GM21447 (cell line): ENCODE measurements at regions not wholly inside any gene's neighbourhood (a gene's known extent, or its start where the extent isn't known, plus 50 kb on each side); places are given as distances from the start of the nearest gene placed in this dataset.
"Not testable (repeated sequence)": the region's sequence is repeated elsewhere in the genome, so short reads cannot be mapped to it uniquely, and the experiment has no call there.

Experiments used
- ATAC-seq: cut with Tn5 transposase; IDR thresholded peaks from one replicate; pipeline ENCODE4 v1.9.1; 2021; ENCODE audit not compliant: unreplicated experiment

- ATAC-seq: no peak
Measured at GRCh38 chr10:3661271-3661670, 123.7 kb downstream of the KLF6 start.

- ATAC-seq: no peak
Measured at GRCh38 chr10:3660753-3661152, 124.3 kb downstream of the KLF6 start.

- no peak for ATAC-seq
Measured at GRCh38 chr10:3659203-3659917, 125.6 kb downstream of the KLF6 start.

GRCh38 chr10:3658766-3659165 lies 126.2 kb downstream of the KLF6 start:
- ATAC-seq: no peak

GRCh38 chr10:3656214-3656613 lies 128.8 kb downstream of the KLF6 start:
- no peak for ATAC-seq

- ATAC-seq: no peak
Measured at GRCh38 chr10:3655528-3655927, 129.5 kb downstream of the KLF6 start.

GRCh38 chr10:3654980-3655379 lies 130.0 kb downstream of the KLF6 start:
- no peak for ATAC-seq

GRCh38 chr10:3654496-3654895 lies 130.5 kb downstream of the KLF6 start:
- no peak for ATAC-seq

- not testable (repeated sequence) for ATAC-seq
Measured at GRCh38 chr10:3653303-3653702, 131.7 kb downstream of the KLF6 start.

- ATAC-seq: no peak
Measured at GRCh38 chr10:3652886-3653285, 132.1 kb downstream of the KLF6 start.

- no peak for ATAC-seq
Measured at GRCh38 chr10:3651969-3652653, 132.9 kb downstream of the KLF6 start.

GRCh38 chr10:3648576-3648975 lies 136.4 kb downstream of the KLF6 start:
- no peak for ATAC-seq

- ATAC-seq: no peak
Measured at GRCh38 chr10:3648170-3648569, 136.8 kb downstream of the KLF6 start.

- no peak for ATAC-seq
Measured at GRCh38 chr10:3647074-3647473, 137.9 kb downstream of the KLF6 start.

GRCh38 chr10:3645406-3645805 lies 139.6 kb downstream of the KLF6 start:
- ATAC-seq: no peak

GRCh38 chr10:3640816-3641215 lies 144.2 kb downstream of the KLF6 start:
- no peak for ATAC-seq

GRCh38 chr10:3639546-3639945 lies 145.5 kb downstream of the KLF6 start:
- ATAC-seq: no peak

GRCh38 chr10:3636356-3637181 lies 148.4 kb downstream of the KLF6 start:
- no peak for ATAC-seq

GRCh38 chr10:3635697-3636096 lies 149.3 kb downstream of the KLF6 start:
- no peak for ATAC-seq

GRCh38 chr10:3635211-3635671 lies 149.8 kb downstream of the KLF6 start:
- no peak for ATAC-seq

- ATAC-seq: not testable (repeated sequence)
Measured at GRCh38 chr10:3634646-3635045, 150.4 kb downstream of the KLF6 start.
